Mesothelial cell of epicardium (in vitro differentiated cells): ENCODE measurements at regions not wholly inside any gene's neighbourhood (a gene's known extent, or its start where the extent isn't known, plus 50 kb on each side); places are given as distances from the start of the nearest gene placed in this dataset.
"Not testable (repeated sequence)": the region's sequence is repeated elsewhere in the genome, so short reads cannot be mapped to it uniquely, and the experiment has no call there.

Source experiments
- DNase-seq, 2 experiments: peaks; one replicate each; pipeline ENCODE4 v3.0.0; 2021; ENCODE audit warnings: low spot score in 2 of 2; ENCODE audit not compliant: unreplicated experiment in 2 of 2
- H3K27ac Mint-ChIP-seq: 2 replicates; pipeline ENCODE4 v1.8.0; 2021; ENCODE audit warnings: mixed read lengths
- H3K27me3 Mint-ChIP-seq: 2 replicates; pipeline ENCODE4 v1.8.0; 2021; ENCODE audit warnings: low read depth, mixed read lengths
- H3K36me3 Mint-ChIP-seq: 2 replicates; pipeline ENCODE4 v1.8.0; 2021; ENCODE audit warnings: mixed read lengths
- H3K4me1 Mint-ChIP-seq: 2 replicates; pipeline ENCODE4 v1.8.0; 2021; ENCODE audit warnings: mixed read lengths
- H3K4me3 Mint-ChIP-seq: 2 replicates; pipeline ENCODE4 v1.8.0; 2021; ENCODE audit warnings: mild to moderate bottlenecking, moderate library complexity, mixed read lengths
- H3K9me3 Mint-ChIP-seq: 2 replicates; pipeline ENCODE4 v1.8.0; 2021; ENCODE audit warnings: mixed read lengths
- CTCF ChIP-seq: fragments of 200-600 bp; sonication (generic); IDR thresholded peaks from one replicate; pipeline ENCODE4 v1.5.0; 2021; ENCODE audit warnings: antibody characterized with exemption; ENCODE audit not compliant: unreplicated experiment

- Mint-ChIP-seq H3K9me3 (peaks cover 7% of the 10 kb centered on the region), H3K4me3 (no peak overlapping the region), H3K27me3 (no peaks in the 10 kb centered on the region), H3K27ac (no peak overlapping the region), H3K36me3 (no peaks in the 10 kb centered on the region), H3K4me1 (no peaks in the 10 kb centered on the region)
- no peak for TF ChIP-seq CTCF
- DNase-seq, result no peak
These were observed 364.2 kb upstream of the CNTN3 start for GRCh38 chr3:74978684-74979083.

DNA sequence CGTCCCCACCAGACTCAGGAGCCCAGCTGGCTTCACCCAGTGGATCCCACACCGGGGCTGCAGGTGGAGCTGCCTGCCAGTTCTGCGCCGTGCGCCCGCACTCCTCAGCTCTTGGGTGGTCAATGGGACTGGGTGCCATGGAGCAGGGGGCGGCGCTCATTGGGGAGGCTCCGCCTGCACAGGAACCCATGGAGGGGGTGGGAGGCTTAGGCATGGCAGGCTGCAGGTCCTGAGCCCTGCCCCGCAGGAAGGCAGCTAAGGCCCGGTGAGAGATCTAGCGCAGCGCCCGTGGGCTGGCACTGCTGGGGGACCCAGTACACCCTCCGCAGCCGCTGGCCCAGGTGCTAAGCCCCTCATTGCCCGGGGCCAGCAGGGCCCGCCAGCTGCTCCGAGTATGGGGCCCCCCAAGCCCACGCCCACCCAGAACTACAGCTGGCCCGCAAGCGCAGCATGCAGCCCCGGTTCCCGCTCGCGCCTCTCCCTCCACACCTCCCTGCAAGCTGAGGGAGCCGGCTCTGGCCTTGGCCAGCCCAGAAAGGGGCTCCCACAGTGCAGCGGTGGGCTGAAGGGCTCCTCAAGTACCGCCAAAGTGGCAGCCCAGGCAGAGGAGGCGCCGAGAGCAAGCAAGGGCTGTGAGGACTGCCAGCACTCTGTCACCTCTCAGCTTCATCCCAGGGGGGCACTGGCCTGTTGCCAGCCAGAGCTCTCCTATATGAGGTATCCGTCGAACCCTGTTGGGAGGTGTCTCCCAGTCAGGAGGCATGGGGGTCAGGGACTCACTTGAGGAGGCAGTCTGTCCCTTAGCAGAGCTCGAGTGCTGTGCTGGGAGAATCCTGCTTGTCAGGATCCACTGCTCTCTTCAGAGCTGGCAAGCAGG is 370.8 kb upstream of the CNTN3 start:
- not testable (repeated sequence) for H3K9me3 Mint-ChIP-seq, DNase-seq, H3K27ac Mint-ChIP-seq, H3K4me1 Mint-ChIP-seq, H3K36me3 Mint-ChIP-seq, H3K4me3 Mint-ChIP-seq, H3K27me3 Mint-ChIP-seq

DNA sequence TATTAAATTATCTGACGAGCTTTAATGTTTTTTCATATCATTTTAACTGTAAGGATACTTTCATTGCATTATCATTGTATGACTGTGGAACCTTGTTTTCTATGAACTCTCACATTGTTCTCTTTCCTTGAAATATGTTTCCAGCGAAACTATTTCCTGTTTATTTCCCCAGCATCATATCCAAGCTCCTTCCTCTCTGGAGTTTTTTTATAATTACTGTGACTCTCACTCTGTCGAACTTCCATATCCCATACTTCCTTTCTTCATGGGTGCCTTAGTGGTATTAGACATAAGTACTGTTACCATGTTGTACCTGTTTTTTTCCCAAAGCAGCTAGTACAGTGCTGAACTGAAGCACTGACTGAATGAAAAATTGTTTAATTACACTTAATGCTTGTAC is 373.6 kb upstream of the CNTN3 start:
- Mint-ChIP-seq H3K4me3 (no peak overlapping the region), H3K27ac (no peak overlapping the region), H3K4me1 (no peaks in the 10 kb centered on the region)

GRCh38 chr3:74992898-74993297 is 378.4 kb upstream of the CNTN3 start:
- no peak overlapping the region for H3K27ac Mint-ChIP-seq
- no peak for DNase-seq
- no peaks in the 10 kb centered on the region for H3K36me3 Mint-ChIP-seq
- no peak for TF ChIP-seq CTCF
- H3K4me1 Mint-ChIP-seq, result no peaks in the 10 kb centered on the region
- no peak overlapping the region for H3K4me3 Mint-ChIP-seq
- peaks cover 6% of the 10 kb centered on the region for H3K27me3 Mint-ChIP-seq
- no peaks in the 10 kb centered on the region for H3K9me3 Mint-ChIP-seq

More for the DNA sequence above, 373.6 kb upstream of the CNTN3 start:
- Mint-ChIP-seq H3K27me3 (no peaks in the 10 kb centered on the region), H3K9me3 (peaks cover 4% of the 10 kb centered on the region), H3K36me3 (no peaks in the 10 kb centered on the region)
- TF ChIP-seq CTCF, result no peak
- DNase-seq, result no peak

- peaks cover 20% of the 10 kb centered on the region for H3K27me3 Mint-ChIP-seq
- H3K4me1 Mint-ChIP-seq, result no peaks in the 10 kb centered on the region
- no peaks in the 10 kb centered on the region for H3K36me3 Mint-ChIP-seq
- no peak overlapping the region for H3K27ac Mint-ChIP-seq
- H3K9me3 Mint-ChIP-seq, result no peaks in the 10 kb centered on the region
- H3K4me3 Mint-ChIP-seq, result no peak overlapping the region
- TF ChIP-seq CTCF, result no peak
- DNase-seq, result no peak
These were observed 386.9 kb upstream of the CNTN3 start for GRCh38 chr3:75001330-75001729.

DNA sequence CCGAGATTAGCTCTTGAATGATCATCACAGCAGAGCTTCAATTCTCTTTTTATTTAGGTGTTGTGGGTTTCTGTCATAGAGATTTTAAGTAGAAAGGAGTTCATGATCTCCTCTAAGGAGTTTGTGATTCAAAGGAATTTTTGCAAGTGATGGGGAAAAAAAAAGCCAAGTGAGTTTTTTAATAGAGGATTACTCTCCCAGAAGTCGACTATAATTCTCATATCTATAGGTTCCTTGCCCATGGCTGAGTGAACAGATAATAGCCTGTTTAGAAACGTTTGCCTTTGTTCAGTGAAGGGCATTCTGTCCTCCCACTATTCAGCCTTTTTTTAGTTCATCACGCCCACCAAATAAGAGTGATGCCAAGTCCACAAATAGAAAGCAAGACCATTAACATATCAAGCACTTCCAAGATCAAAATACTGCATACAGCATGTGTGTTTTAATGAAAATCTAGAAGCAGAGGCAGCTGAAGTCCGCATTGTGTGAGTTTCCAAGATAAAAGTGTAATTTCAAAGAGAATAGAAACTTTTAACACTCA is 398.4 kb upstream of the CNTN3 start:
- no peak for TF ChIP-seq CTCF
- Mint-ChIP-seq H3K4me1 (no peaks in the 10 kb centered on the region), H3K4me3 (no peak overlapping the region), H3K27ac (no peak overlapping the region), H3K9me3 (no peaks in the 10 kb centered on the region), H3K27me3 (peaks cover 14% of the 10 kb centered on the region), H3K36me3 (no peaks in the 10 kb centered on the region)
- no peak for DNase-seq
